ENCODE measurements at regions not wholly inside any gene's neighbourhood (a gene's known extent, or its start where the extent isn't known, plus 50 kb on each side); places are given as distances from the start of the nearest gene placed in this dataset.

DNA sequence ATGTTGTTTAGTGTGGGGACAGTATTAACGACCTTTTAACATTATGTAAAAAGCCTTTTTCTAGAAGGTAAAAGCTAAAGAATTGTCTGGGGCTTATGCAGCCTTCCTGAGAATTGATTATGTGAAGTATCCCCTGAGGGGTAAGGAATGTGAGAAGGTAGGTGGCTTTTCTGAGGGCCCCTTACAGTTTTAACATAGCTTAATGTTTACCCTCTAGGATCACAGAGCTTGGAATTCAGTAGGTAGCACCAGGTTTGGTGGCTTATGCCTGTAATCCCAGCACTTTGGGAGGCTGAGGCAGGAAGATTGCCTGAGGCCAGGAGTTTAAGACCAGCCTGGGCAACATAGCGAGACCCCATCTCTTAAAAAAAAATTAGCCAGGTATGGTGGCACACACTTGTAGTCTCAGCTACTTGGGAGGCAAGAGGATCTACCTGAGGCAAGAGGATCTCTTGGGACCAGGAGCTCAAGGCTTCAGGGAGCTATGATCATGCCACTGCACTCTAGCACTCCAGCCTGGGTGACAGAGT lies 101.3 kb downstream of the OLFM4 start:
- Histone ChIP-seq H3K36me3 (ENCODE audit: control insufficient read depth in 4 of 4, insufficient read depth in 4 of 4, low read length in 3 of 4) (no peaks in the 10 kb centered on the region), H3K9me3 (ENCODE audit: control extremely low read depth in 1 of 5, control insufficient read depth in 4 of 5, insufficient read depth in 2 of 5, low read depth in 1 of 5, low read length in 4 of 5) (no peaks in the 10 kb centered on the region), H3K27me3 (replicated peaks in 2 of 5; ENCODE audit: control insufficient read depth in 4 of 5, insufficient read depth in 5 of 5, low read length in 4 of 5) (peaks cover 0 to 3% (median 0%) of the 10 kb centered on the region in 5 experiments), H3K27ac (ENCODE audit: insufficient read depth in 1 of 2, low read depth in 1 of 2, low read length in 2 of 2, poor library complexity in 1 of 2, severe bottlenecking in 2 of 2) (no peak overlapping the region), H3K4me1 (ENCODE audit: control extremely low read depth in 1 of 4, control insufficient read depth in 4 of 4, insufficient read depth in 4 of 4, low read length in 3 of 4) (no peaks in the 10 kb centered on the region), H3K4me3 (ENCODE audit: control insufficient read depth in 1 of 7, extremely low read depth in 1 of 7, insufficient read depth in 4 of 7, low read depth in 2 of 7, low read length in 6 of 7) (no peak overlapping the region)
- no peak for DNase-seq
- CTCF ChIA-PET = interaction anchor here (1.3 kb wide), 1 partner anchor 25 kb away, joined by 5 read pairs; no protein-coding TSS in a partner anchor
- POLR2A ChIA-PET = no interaction called here
- WGBS (ENCODE audit: insufficient coverage) = 100% methylated on average over 2 of the region's 2 CpGs

GRCh38 chr13:53131361-53131760 lies 102.7 kb downstream of the OLFM4 start:
- Histone ChIP-seq H3K27ac (ENCODE audit: insufficient read depth in 1 of 2, low read depth in 1 of 2, low read length in 2 of 2, poor library complexity in 1 of 2, severe bottlenecking in 2 of 2) (no peak overlapping the region), H3K27me3 (replicated peaks in 2 of 5; ENCODE audit: control insufficient read depth in 4 of 5, insufficient read depth in 5 of 5, low read length in 4 of 5) (peaks cover 0 to 3% (median 0%) of the 10 kb centered on the region in 5 experiments), H3K4me3 (ENCODE audit: control insufficient read depth in 1 of 7, extremely low read depth in 1 of 7, insufficient read depth in 4 of 7, low read depth in 2 of 7, low read length in 6 of 7) (no peak overlapping the region), H3K9me3 (ENCODE audit: control extremely low read depth in 1 of 5, control insufficient read depth in 4 of 5, insufficient read depth in 2 of 5, low read depth in 1 of 5, low read length in 4 of 5) (no peaks in the 10 kb centered on the region), H3K36me3 (ENCODE audit: control insufficient read depth in 4 of 4, insufficient read depth in 4 of 4, low read length in 3 of 4) (no peaks in the 10 kb centered on the region), H3K4me1 (ENCODE audit: control extremely low read depth in 1 of 4, control insufficient read depth in 4 of 4, insufficient read depth in 4 of 4, low read length in 3 of 4) (no peaks in the 10 kb centered on the region)
- DNase-seq = no peak
- CTCF ChIA-PET = no interaction called here
- POLR2A ChIA-PET = no interaction called here
- 100% methylated on average over 1 of the region's 3 CpGs for WGBS (ENCODE audit: insufficient coverage)

GRCh38 chr13:53135301-53135700 lies 106.7 kb downstream of the OLFM4 start:
- Histone ChIP-seq H3K27me3 (replicated peaks in 2 of 5; ENCODE audit: control insufficient read depth in 4 of 5, insufficient read depth in 5 of 5, low read length in 4 of 5) (peaks cover 0 to 3% (median 0%) of the 10 kb centered on the region in 5 experiments), H3K4me1 (ENCODE audit: control extremely low read depth in 1 of 4, control insufficient read depth in 4 of 4, insufficient read depth in 4 of 4, low read length in 3 of 4) (no peaks in the 10 kb centered on the region), H3K27ac (ENCODE audit: insufficient read depth in 1 of 2, low read depth in 1 of 2, low read length in 2 of 2, poor library complexity in 1 of 2, severe bottlenecking in 2 of 2) (no peak overlapping the region), H3K4me3 (ENCODE audit: control insufficient read depth in 1 of 7, extremely low read depth in 1 of 7, insufficient read depth in 4 of 7, low read depth in 2 of 7, low read length in 6 of 7) (no peak overlapping the region), H3K36me3 (ENCODE audit: control insufficient read depth in 4 of 4, insufficient read depth in 4 of 4, low read length in 3 of 4) (no peaks in the 10 kb centered on the region), H3K9me3 (ENCODE audit: control extremely low read depth in 1 of 5, control insufficient read depth in 4 of 5, insufficient read depth in 2 of 5, low read depth in 1 of 5, low read length in 4 of 5) (no peaks in the 10 kb centered on the region)
- CTCF ChIA-PET = no interaction called here
- no peak for DNase-seq
- WGBS (ENCODE audit: insufficient coverage) = 100% methylated on average over 1 of the region's 2 CpGs
- POLR2A ChIA-PET = no interaction called here

DNA sequence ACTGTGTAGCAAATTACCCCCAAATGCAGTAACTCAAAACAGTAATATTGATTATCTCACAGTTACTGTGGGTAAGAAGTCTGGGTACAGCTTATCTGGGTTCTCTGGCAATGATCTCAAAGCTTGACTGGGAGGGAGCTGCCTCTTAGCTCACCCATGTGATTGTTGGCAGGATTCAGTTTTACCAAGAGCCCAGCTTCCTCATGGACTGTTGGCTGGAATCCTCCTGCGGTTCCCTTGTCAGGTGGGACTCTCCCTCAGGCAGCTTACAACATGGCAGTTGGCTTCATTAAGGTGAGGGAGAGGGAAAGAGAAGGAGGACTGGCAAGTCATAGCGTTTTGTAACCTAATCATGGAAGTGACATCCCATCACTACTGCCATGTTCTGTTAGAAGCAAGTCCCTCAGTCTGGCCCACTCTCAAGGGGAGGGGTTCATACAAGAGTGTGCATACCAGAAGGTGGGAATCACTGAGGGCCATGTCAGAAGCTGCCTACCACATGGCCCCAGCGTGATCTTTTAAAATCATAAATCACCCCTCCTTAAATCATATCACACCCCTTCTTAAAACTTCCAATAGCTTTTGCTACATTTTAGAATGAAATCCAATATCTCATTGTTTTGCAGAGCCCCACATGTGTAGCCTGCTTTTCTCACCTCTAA lies 108.1 kb downstream of the OLFM4 start:
- peaks cover 0 to 3% (median 0%) of the 10 kb centered on the region in 5 experiments for H3K27me3 ChIP-seq (replicated peaks in 2 of 5; ENCODE audit: control insufficient read depth in 4 of 5, insufficient read depth in 5 of 5, low read length in 4 of 5)
- no peaks in the 10 kb centered on the region for H3K9me3 ChIP-seq (ENCODE audit: control extremely low read depth in 1 of 5, control insufficient read depth in 4 of 5, insufficient read depth in 2 of 5, low read depth in 1 of 5, low read length in 4 of 5)
- ChIA-PET POLR2A (no interaction called here), CTCF (interaction anchor here (1.5 kb wide), 1 partner anchor 15 kb away, joined by 5 read pairs; no protein-coding TSS in a partner anchor)
- H3K4me3 ChIP-seq (ENCODE audit: control insufficient read depth in 1 of 7, extremely low read depth in 1 of 7, insufficient read depth in 4 of 7, low read depth in 2 of 7, low read length in 6 of 7) = no peak overlapping the region
- H3K4me1 ChIP-seq (ENCODE audit: control extremely low read depth in 1 of 4, control insufficient read depth in 4 of 4, insufficient read depth in 4 of 4, low read length in 3 of 4) = no peaks in the 10 kb centered on the region
- WGBS (ENCODE audit: insufficient coverage) = 86% methylated on average over 2 of the region's 3 CpGs
- DNase-seq = no peak
- no peaks in the 10 kb centered on the region for H3K36me3 ChIP-seq (ENCODE audit: control insufficient read depth in 4 of 4, insufficient read depth in 4 of 4, low read length in 3 of 4)
- H3K27ac ChIP-seq (ENCODE audit: insufficient read depth in 1 of 2, low read depth in 1 of 2, low read length in 2 of 2, poor library complexity in 1 of 2, severe bottlenecking in 2 of 2) = no peak overlapping the region

- DNase-seq = no peak
- CTCF ChIA-PET = interaction anchor here (2.2 kb wide), 1 partner anchor 14 kb away, joined by 6 read pairs; no protein-coding TSS in a partner anchor
- WGBS (ENCODE audit: insufficient coverage) = 80% methylated on average over 1 of the region's 1 CpG
- no peak overlapping the region for H3K4me3 ChIP-seq (ENCODE audit: control insufficient read depth in 1 of 7, extremely low read depth in 1 of 7, insufficient read depth in 4 of 7, low read depth in 2 of 7, low read length in 6 of 7)
- H3K27ac ChIP-seq (ENCODE audit: insufficient read depth in 1 of 2, low read depth in 1 of 2, low read length in 2 of 2, poor library complexity in 1 of 2, severe bottlenecking in 2 of 2) = no peak overlapping the region
- POLR2A ChIA-PET = no interaction called here
- H3K36me3 ChIP-seq (ENCODE audit: control insufficient read depth in 4 of 4, insufficient read depth in 4 of 4, low read length in 3 of 4) = no peaks in the 10 kb centered on the region
- no peaks in the 10 kb centered on the region for H3K9me3 ChIP-seq (ENCODE audit: control extremely low read depth in 1 of 5, control insufficient read depth in 4 of 5, insufficient read depth in 2 of 5, low read depth in 1 of 5, low read length in 4 of 5)
- no peaks in the 10 kb centered on the region for H3K4me1 ChIP-seq (ENCODE audit: control extremely low read depth in 1 of 4, control insufficient read depth in 4 of 4, insufficient read depth in 4 of 4, low read length in 3 of 4)
- H3K27me3 ChIP-seq (replicated peaks in 2 of 5; ENCODE audit: control insufficient read depth in 4 of 5, insufficient read depth in 5 of 5, low read length in 4 of 5) = peaks cover 0 to 3% (median 0%) of the 10 kb centered on the region in 5 experiments
Measured at GRCh38 chr13:53137779-53138178, 109.2 kb downstream of the OLFM4 start.

DNA sequence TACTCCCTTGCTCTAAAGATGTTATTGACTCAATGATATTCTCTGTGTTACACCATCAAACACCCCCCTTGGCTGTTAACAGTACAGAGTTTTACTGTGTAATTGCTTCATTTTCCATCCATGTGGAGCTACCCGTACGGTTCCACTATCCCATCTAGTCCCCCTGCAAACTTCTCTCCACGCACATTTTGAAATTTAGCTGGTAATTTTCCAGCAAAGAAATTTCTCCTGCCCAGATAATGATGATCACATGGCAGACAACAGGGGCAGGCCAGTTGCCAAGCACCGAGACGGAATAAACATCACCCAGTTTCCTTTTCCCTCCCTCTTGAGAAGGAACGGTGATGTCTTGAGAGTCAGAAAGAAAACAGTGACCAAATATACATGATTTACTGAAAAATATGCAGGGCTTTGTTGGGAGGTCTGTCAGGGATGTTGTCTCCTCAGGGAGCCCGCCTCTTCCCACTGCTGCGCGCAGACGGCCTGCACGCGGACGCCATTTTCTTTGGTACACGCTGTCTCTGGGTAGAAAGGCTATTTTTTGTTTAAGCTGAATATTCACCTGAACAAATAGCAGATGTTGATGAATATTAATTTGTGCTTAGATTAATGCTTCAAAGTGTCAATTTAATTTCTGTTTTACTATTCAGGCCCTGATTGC lies 109.9 kb downstream of the OLFM4 start:
- Histone ChIP-seq H3K4me1 (ENCODE audit: control extremely low read depth in 1 of 4, control insufficient read depth in 4 of 4, insufficient read depth in 4 of 4, low read length in 3 of 4) (no peaks in the 10 kb centered on the region), H3K36me3 (ENCODE audit: control insufficient read depth in 4 of 4, insufficient read depth in 4 of 4, low read length in 3 of 4) (no peaks in the 10 kb centered on the region), H3K27ac (ENCODE audit: insufficient read depth in 1 of 2, low read depth in 1 of 2, low read length in 2 of 2, poor library complexity in 1 of 2, severe bottlenecking in 2 of 2) (no peak overlapping the region), H3K27me3 (replicated peaks in 2 of 5; ENCODE audit: control insufficient read depth in 4 of 5, insufficient read depth in 5 of 5, low read length in 4 of 5) (peaks cover 0 to 3% (median 0%) of the 10 kb centered on the region in 5 experiments), H3K9me3 (ENCODE audit: control extremely low read depth in 1 of 5, control insufficient read depth in 4 of 5, insufficient read depth in 2 of 5, low read depth in 1 of 5, low read length in 4 of 5) (no peaks in the 10 kb centered on the region), H3K4me3 (ENCODE audit: control insufficient read depth in 1 of 7, extremely low read depth in 1 of 7, insufficient read depth in 4 of 7, low read depth in 2 of 7, low read length in 6 of 7) (no peak overlapping the region)
- no peak for DNase-seq
- ChIA-PET POLR2A (no interaction called here), CTCF (interaction anchor here (0.6 to 2.2 kb wide), 2 partner anchors 9 to 14 kb away, joined by 3 to 6 read pairs; no protein-coding TSS in a partner anchor)
- 98% methylated on average over 5 of the region's 14 CpGs for WGBS (ENCODE audit: insufficient coverage)

- Histone ChIP-seq H3K27me3 (replicated peaks in 2 of 5; ENCODE audit: control insufficient read depth in 4 of 5, insufficient read depth in 5 of 5, low read length in 4 of 5) (peaks cover 0 to 1% (median 0%) of the 10 kb centered on the region in 5 experiments), H3K4me1 (ENCODE audit: control extremely low read depth in 1 of 4, control insufficient read depth in 4 of 4, insufficient read depth in 4 of 4, low read length in 3 of 4) (no peaks in the 10 kb centered on the region), H3K9me3 (ENCODE audit: control extremely low read depth in 1 of 5, control insufficient read depth in 4 of 5, insufficient read depth in 2 of 5, low read depth in 1 of 5, low read length in 4 of 5) (no peaks in the 10 kb centered on the region), H3K4me3 (ENCODE audit: control insufficient read depth in 1 of 7, extremely low read depth in 1 of 7, insufficient read depth in 4 of 7, low read depth in 2 of 7, low read length in 6 of 7) (no peak overlapping the region), H3K27ac (ENCODE audit: insufficient read depth in 1 of 2, low read depth in 1 of 2, low read length in 2 of 2, poor library complexity in 1 of 2, severe bottlenecking in 2 of 2) (no peak overlapping the region), H3K36me3 (ENCODE audit: control insufficient read depth in 4 of 4, insufficient read depth in 4 of 4, low read length in 3 of 4) (no peaks in the 10 kb centered on the region)
- POLR2A ChIA-PET = no interaction called here
- CTCF ChIA-PET = no interaction called here
- no peak for DNase-seq
- 73% methylated on average over 3 of the region's 3 CpGs for whole genome bisulfite sequencing (ENCODE audit: insufficient coverage)
Measured at GRCh38 chr13:53141336-53141735, 112.7 kb downstream of the OLFM4 start.

All from common myeloid progenitor, CD34-positive (primary cell).